ENCODE measurements at regions not wholly inside any gene's neighbourhood (a gene's known extent, or its start where the extent isn't known, plus 50 kb on each side); places are given as distances from the start of the nearest gene placed in this dataset.
"Not testable (repeated sequence)": the region's sequence is repeated elsewhere in the genome, so short reads cannot be mapped to it uniquely, and the experiment has no call there.

DNA sequence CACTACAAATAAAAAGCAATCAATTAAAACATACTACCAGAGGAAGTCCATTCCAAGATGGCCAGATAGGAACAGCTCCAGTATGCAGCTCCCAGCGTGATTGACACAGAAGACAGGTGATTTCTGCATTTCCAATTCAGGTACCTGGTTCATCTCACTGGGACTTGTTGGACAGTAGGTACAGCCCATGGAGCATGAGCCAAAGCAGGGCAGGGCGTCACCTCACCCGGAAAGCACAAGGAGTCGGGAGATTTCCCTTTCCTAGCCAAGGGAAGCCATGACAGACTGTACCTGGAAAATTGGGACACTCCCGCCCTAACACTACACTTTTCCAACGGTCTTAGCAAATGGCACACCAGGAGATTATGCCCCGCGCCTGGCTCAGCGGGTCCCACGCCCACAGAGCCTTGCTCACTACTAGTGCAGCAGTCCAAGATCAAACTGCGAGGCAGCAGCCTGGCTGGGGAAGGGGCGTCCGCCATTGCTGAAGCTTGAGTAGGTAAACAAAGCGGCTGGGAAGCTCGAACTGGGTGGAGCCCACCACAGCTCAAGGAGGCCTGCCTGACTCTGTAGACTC lies 106.0 kb downstream of the BUD13 start:
- DNase-seq (ENCODE audit: low read depth in 2 of 2), result not testable (repeated sequence)

DNA sequence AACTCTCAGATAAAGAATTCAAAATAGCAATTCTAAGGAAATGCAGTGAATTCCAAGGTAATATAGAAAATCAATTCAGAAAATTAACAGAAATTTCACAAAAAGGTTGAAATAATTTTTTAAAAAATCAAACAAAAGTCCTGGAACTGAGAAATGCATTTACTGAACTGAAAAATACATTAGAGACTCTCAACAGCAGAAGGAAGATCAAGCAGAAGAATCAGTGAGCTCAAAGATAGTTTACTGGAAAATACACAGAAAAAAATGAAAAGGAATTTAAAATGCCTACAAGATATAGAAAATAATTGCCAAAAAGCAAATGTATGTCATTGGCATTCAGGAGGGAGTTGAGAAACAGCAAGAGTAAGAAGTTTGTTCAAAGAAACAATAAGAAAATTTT lies 107.3 kb downstream of the BUD13 start:
- no peak for DNase-seq (ENCODE audit: low read depth in 2 of 2)

DNA sequence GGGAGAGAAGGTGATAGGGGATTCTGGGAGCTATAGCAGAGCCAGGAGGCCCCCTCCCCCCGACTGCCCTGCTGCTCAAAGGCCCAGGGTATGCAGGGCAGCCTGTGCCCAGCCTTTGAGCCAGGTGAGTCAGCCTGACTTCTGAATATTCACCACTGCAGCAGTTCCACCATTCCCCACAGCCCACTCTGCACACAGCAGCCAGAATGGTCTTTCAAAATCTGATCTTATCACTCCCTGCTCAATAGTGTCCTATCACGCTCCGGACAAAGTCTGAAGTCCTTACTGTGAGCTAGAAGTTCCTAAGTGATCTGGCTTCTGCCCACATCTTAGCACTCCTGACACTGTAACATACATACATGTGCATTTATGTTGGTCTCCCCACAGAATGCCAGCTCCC lies 111.7 kb downstream of the BUD13 start:
- no peak for DNase-seq (ENCODE audit: low read depth in 2 of 2)

DNA sequence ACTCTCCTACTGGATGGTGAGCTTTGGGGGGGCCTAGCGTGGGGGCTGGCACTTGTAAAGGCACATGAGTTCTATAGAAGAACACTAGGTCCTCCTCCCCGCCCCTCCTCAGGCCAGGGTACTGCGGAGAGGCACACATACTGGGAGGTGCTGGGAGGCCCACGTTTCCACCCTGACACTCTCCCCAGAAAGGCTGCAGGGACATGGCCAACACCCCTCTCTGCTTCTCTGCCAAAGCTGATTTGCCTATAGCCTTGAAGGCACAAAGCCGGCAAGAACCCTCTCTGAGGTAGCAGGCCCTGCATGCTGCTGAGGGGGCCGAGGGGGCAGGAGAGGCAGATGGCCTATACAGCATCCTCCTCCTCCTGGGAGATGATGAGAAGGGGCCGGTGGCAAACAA lies 112.8 kb downstream of the BUD13 start:
- DNase-seq (ENCODE audit: low read depth in 2 of 2), result no peak

DNA sequence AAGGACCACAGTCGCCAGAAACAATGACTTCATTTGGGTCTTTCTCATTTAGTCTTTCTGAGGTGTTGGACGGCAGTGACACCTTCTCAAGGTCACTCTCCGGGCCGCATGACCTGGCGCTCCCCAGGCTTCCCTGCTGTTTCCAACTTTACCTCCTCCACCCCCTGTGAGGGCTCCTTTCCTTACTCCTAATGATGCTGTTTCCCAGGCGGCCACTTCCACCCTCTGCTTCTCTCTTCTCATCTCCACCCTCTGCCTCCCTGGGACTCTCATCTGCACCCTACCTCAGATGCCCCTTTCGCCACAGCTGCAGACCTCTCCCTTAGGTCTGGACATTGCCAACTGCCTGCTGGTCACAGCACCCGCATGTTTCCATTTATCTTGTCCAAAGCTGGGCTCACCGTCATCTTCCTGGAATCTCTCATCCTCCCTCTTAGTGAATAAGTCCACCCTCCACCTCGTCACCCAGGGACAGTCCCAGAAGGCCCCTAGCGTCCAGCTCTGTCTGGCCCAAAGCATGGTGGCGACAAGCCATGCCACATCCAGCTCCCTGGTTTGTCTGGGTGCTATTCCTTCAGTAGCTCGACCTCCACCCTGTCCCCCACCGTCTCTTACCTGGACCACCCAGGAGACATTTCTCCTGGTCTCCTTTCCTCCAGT lies 113.8 kb downstream of the BUD13 start:
- no peak for DNase-seq (ENCODE audit: low read depth in 2 of 2)

DNA sequence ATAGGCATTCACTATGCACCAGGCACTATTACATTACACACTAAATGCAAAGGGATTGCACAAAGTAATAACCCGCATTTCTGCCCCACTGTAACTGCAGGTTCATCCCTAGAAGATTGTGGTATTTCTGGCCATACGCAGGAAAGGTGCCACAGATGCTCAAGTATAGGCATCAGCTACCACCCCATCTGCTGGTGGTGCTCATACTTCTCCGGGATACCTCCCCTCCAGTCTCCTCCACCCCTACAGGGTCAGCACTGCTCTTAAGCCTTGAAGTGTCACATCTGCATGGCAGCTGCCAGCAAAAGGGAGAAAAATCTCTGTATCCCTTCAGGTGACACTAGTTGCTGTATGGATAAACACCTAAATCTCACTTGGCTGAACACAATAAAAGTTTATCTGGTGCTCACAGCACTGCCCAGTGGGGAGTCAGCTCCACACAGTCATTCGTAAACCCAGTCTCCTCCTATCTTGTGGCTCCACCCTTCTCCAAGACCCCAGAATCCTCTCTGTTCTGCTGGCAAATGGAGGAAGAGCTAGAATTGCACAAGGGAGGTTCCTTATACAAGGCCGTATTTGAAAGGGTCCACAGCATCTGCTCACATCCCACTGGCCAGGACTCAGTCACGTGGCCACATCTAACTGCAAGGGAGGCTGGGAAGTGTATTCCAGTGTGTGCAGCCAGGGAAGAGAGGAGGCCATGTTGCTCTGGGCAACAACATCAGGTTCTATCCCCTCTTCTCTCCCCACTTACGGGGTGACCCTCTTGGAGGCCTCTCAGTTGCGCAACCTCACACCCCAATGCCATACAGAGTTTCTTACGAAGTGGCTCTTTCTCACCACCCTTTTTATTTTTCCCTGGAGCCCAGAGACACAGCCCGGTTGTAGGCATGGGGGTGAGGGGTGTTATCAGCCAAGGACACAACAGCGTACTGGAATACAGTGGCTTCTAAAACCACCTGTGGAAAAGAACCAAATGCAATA lies 114.7 kb downstream of the BUD13 start:
- DNase-seq (ENCODE audit: low read depth in 2 of 2), result no peak

DNA sequence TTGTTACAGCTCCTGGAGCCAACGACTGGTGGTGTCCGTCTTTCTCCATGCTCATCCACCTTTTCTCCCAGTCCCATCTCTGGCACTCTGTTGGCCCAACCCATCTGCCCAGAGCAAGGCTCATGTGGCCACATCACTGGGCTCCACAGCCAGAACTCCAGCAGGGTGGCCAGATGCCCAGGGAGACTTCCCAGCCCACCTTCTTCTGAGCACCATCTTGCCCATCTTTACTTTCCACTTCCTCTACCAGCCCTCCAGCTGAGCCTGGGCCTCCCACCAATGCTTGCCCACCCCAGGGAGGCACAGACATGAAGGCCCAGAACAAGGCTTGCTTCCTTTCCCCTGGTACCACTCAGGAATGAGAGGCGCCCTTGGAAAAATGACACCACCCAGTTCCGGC lies 116.8 kb downstream of the BUD13 start:
- no peak for DNase-seq (ENCODE audit: low read depth in 2 of 2)

DNA sequence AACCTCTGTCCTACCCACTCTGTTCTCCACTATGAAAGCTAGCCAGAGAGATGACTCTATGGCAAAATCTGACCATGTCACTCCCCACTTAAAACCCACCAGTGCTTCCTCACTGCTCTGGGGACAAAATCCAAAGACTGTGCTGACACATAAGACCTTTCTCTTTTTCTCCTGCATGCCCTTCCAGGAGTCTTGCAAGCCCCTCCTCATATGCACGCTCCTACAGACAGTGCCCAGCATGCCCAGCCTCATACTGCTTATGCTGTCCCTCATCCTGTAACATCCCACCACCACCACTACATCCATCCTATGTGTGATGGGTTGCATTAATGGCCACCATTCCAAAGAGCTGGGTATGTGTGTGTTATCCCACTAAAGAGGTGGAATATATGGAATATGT lies 118.3 kb downstream of the BUD13 start:
- DNase-seq (ENCODE audit: low read depth in 2 of 2), result no peak

DNA sequence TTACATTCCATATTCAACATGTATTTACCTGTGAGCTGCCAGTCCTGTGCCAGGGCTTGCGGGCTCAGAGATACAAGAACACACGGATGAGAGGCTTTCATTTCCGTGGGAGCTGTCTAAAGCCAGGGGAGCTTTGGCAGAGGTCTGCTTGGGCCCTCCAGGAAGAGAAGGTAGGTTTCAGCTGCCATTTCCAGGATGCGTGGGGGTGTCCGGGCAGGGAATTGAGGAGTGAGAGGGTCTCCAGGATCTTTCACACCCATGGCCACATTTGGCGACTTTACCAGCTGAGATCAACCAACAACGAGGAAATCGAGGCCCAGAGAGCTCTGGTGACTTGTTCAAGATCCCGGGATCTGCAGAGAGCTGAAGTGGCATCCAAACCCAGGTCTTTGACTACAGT lies 119.6 kb downstream of the BUD13 start:
- DNase-seq (ENCODE audit: low read depth in 2 of 2), result no peak

DNA sequence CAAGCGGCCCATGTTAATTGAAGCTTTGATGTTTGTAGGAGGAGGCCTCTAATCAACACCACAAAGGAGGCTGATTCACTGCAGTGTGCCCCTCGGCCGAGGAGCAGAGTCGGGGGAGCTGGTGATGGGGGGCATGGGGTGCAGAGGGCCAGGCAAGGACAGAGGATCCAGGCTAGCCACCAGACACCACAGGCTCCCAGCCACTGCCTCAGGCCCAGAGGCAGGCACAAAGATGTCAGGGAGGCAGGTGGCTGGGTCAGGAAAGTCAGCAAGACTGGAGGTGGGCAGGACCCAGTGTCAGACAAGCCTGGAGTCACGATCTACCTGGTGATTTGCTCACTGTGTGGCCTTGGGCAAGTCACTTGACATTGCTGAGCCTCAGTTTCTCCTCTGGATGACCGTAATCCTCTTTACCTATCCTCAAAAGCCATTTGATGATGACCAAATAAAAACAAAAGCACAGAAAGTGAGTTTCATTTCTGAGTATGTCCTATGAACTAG lies 121.0 kb downstream of the BUD13 start:
- no peak for DNase-seq (ENCODE audit: low read depth in 2 of 2)

DNA sequence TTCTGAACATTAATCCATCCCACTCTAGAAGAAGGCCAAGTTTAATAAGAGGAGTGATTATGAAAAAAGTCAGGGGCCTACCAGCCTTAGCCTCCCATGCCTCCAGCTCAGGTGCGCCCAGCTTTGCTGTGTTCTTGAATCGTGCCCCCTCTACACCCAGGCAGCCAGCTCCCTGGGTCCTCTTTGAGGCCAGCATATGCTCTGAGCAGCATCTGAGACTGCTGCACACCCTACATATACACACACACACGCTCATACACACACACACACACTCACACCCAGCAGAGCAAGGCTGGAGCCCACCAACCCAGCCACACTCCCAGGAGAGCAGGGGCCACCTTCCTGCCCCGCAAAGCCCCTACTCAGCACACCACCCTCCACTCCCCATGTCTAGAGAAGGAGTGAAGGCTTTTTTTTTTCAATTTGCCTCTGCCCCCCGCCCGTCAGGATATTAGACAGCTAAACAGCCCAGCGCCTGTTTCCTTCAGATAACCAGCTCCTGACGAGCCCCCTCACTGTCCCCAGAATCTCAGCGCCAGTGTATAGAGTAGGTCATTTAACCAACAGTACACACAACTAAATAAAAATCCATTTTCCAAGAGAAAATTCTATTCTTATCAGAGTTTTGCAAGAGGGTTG lies 121.6 kb downstream of the BUD13 start:
- no peak for DNase-seq (ENCODE audit: low read depth in 2 of 2)

DNA sequence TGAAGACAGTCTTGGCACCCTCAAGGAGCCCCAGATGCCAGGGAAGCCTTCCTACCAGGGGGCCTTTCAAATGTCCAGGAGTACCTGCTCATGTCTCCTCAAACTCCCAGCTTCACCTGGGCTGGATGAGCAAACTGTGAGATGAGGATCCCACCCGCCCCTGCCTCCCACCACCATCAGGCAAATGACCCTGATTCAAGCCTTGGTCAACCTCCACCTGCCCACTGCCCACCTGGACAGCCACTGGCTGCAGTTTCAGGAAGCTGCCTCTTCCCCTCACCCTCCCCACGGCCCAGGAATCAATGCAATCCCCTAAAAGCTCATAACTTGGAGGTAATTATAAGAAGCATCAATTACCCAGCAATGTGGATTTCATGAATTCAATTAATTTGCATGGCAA lies 122.7 kb downstream of the BUD13 start:
- no peak for DNase-seq (ENCODE audit: low read depth in 2 of 2)

DNA sequence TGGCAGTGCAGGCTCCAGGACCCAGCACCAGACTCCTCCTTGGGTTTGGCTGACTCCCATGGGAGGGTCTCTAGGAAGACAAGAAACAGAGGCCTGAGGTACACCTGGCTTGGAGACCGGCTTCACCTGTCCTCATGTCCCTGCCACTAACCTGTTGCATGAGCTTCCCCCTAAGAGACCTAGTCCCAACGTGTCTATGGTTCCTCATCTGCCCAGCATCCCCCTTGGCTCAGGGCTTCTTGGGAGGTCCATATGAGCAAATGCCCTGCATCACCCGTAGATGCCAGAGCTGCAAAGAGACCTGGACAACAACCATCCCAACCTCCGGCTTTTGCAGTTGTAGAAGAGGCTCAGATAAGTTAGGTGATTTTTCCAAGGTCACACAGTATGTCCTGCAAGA lies 123.5 kb downstream of the BUD13 start:
- no peak for DNase-seq (ENCODE audit: low read depth in 2 of 2)

DNA sequence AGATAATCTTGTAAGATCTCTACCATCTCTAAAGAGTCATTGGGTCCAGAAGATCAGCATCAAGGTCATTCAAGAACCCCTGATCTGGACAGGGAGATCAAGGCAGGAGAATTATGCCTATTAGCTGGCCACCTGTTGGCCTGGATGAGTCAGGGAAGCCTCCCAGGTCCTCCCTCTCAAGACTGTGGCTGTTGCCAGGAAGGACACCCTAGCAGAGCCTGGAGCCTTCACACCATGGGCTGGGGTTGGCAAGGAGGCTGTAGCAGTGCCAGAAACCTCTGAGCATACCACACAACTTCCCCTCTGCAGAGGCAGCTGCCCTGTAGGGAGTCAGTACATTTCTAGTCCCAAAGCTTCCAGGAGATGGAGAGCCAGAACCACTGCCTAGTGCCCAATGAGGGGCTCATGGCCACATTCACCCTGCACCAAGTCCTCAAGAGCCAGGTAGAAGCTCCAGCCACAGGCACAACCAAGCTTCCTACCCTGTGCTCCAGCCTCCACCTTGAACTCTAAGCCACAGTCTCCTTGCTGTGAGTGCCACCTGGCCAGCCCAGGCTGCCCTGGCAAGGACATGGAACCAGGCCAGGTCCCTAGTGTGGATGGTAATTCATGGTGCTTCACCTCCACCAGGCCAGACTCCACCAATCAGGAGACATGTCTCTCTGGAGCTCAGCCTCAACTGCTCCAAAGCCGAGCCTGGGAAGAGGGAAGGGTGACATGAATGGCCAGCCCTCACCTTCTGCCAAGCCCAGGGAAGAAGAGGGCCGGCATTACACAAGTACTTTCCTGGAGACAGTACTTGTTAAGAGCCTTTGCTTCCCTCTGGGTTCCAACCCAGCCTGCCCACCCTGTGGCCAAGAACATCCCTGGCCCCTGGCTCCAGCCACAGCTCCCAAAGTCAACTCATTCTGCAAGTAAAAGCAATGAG lies 124.3 kb downstream of the BUD13 start:
- no peak for DNase-seq (ENCODE audit: low read depth in 2 of 2)

DNA sequence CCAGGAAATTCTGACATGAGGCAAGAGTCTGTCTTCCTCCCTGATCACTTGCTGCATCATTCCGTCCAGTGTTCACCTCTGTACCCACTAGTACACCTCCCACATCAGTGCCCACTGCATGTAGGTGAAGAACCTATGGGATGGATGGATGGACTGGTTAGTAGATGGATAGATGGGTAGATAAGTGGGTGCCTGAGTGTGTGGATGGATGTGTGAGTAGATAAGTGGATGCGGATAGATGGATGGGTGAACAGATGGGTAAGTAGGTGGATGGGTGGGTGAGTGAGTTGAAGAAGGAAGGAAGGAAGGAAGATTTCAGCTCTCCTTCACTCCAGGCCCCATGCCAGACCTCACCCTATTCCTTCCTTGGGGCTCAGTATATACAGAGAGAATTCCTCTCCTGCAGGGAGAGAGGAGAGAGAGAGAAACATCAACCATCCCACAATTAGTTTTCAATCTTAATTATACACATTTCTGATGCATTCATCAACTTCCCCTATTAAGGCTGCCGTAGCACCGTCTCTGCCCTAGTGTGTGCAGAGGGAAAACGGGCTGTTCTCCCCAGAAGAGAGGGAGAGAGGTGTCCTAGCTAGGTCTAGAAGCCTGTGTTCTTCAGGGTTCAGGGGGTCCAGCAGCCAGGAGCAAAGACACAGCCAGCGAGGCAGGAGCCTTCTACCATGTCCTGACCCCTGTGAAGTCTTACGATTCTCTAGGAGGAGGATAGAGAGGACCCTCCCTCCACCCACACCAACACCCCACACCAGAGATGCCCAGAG lies 125.3 kb downstream of the BUD13 start:
- no peak for DNase-seq (ENCODE audit: low read depth in 2 of 2)

DNA sequence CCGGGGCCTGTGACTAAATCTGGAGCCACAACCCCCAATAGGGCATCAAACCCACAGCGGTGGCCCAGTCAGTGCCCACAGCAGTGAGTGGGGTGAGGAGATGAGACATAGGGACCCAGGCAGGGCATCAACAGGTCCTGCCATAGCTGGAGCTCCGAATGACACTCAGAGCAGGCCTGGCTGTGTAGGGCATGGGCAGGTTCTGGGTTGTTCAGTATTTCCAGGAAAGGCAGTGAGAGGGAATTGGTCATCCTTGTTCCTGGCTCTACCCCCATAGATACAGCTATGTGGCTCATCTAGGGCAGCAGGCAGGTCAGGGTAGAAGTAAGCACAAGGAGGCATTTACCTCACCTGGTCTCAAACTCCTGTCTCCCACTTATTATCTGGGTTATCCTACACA lies 126.6 kb downstream of the BUD13 start:
- DNase-seq (ENCODE audit: low read depth in 2 of 2), result no peak

DNA sequence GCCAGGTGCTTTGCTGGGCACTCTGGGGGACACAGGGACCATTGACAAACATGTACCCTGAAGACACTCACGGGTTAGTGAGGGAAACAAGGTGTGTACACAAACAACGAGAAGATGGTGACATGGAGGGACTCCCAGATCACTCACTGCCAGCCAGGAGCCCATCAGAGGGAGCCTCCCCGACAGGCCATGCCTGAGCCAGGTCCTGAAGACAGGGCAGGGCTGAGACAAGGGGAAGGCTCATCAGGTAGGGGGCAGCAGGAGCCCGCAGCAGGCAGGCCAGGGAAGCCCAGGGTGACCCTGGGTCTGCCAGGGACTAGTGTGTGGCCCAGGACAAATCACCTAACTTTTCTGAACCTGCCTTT lies 127.9 kb downstream of the BUD13 start:
- DNase-seq (ENCODE audit: low read depth in 2 of 2), result no peak

DNA sequence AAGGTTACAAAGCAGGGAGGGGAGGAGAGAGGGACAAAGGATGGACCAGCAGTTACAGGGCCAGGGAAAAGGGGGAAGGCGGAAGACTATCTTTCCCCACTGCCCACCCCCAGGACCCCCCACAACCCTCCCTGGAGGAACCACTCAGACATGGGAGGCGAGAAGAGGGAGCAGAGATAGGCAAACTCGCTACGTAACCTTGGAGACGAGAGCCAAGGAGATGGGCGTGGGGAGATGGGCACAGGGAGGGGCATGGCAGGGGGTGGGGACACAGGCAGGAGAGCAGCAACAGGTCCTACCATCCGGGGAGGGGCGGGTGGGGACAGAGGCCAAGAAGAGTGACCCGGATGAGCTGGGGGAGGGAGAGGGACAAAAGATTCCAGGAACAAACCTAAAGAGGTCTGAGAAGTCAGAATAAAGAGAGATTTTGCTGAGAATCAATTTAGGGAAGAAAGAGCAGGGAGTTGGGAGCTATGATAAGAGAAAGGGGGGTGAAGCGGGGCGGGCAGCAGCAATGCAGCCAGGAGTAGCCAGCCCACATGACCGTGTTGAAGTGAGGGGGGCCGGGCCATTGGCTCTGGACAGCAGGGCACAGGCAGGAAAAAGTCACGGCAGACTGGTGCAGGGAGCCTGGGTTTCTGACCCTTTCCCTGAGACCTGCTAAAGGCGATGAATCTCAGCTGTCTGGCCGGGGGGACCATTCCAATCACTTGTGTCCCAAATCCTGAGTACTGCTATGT lies 128.4 kb downstream of the BUD13 start:
- no peak for DNase-seq (ENCODE audit: low read depth in 2 of 2)

DNA sequence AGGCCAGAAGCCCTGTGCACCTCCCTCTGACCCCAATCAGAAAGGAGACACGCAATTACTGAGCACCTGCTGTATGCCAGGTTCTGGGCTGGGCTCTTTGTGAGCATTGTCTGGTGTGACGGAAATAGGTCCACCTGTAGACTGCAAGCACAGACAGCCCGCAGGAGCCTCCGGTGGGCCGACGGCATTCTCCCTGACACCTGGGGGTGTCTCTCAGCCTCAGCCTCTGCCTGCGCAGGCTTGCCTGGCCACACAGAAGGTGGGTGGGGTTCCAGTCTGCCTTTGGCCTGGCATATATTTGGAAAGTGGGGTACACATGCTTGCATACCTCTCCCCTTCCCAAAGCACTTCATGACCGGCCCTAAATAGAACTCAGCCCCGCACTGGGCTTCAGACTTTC lies 129.3 kb downstream of the BUD13 start:
- no peak for DNase-seq (ENCODE audit: low read depth in 2 of 2)

DNA sequence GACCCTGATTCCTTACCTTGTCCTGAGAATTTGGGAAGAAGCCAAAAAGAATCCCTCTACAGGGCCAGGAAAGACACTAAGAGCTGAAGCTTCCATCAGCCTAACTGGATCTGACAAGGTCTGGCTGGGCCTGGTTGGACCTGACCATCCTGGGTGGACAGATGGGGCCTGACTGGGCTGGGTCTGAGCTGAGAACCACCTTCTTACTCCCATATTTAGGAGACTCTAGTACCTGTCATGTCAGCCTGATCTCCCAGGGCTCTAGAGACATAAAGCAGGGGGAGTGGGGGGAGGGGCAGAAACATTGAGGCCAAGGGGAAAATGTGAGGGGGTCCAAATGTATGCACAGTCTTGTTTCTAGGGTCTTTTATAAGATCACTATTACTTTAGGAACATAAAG lies 129.9 kb downstream of the BUD13 start:
- no peak for DNase-seq (ENCODE audit: low read depth in 2 of 2)
